ENCODE measurements at regions not wholly inside any gene's neighbourhood (a gene's known extent, or its start where the extent isn't known, plus 50 kb on each side); places are given as distances from the start of the nearest gene placed in this dataset.

- ChIA-PET POLR2A (no interaction called here), CTCF (no interaction called here)
- Mint-ChIP-seq H3K36me3 (ENCODE audit: low read depth) (no peaks in the 10 kb centered on the region), H3K4me1 (no peaks in the 10 kb centered on the region), H3K27me3 (no peaks in the 10 kb centered on the region), H3K27ac (no peak overlapping the region), H3K9me3 (no peaks in the 10 kb centered on the region), H3K4me3 (no peak overlapping the region)
- DNase-seq, result no peak
Observed at GRCh38 chr3:139870000-139870675, 64.8 kb upstream of the CLSTN2 start.

- no peak for DNase-seq
- peaks cover under 1% of the 10 kb centered on the region for H3K9me3 Mint-ChIP-seq
- H3K4me3 Mint-ChIP-seq, result no peak overlapping the region
- CTCF ChIA-PET, result no interaction called here
- H3K4me1 Mint-ChIP-seq, result no peaks in the 10 kb centered on the region
- no peaks in the 10 kb centered on the region for H3K36me3 Mint-ChIP-seq (ENCODE audit: low read depth)
- POLR2A ChIA-PET, result no interaction called here
- H3K27ac Mint-ChIP-seq, result no peak overlapping the region
- H3K27me3 Mint-ChIP-seq, result no peaks in the 10 kb centered on the region
Observed at GRCh38 chr3:139868773-139869172, 66.2 kb upstream of the CLSTN2 start.

GRCh38 chr3:139848660-139849059 is 86.3 kb upstream of the CLSTN2 start:
- DNase-seq, result no peak
- CTCF ChIA-PET, result no interaction called here
- Mint-ChIP-seq H3K9me3 (peaks cover 4% of the 10 kb centered on the region), H3K27me3 (no peaks in the 10 kb centered on the region), H3K36me3 (ENCODE audit: low read depth) (no peaks in the 10 kb centered on the region), H3K27ac (no peak overlapping the region), H3K4me3 (no peak overlapping the region), H3K4me1 (no peaks in the 10 kb centered on the region)
- POLR2A ChIA-PET, result no interaction called here

GRCh38 chr3:139846729-139847128 is 88.3 kb upstream of the CLSTN2 start:
- ChIA-PET POLR2A (no interaction called here), CTCF (no interaction called here)
- H3K27me3 Mint-ChIP-seq, result no peaks in the 10 kb centered on the region
- H3K4me1 Mint-ChIP-seq, result no peaks in the 10 kb centered on the region
- no peak overlapping the region for H3K4me3 Mint-ChIP-seq
- no peak overlapping the region for H3K27ac Mint-ChIP-seq
- no peaks in the 10 kb centered on the region for H3K36me3 Mint-ChIP-seq (ENCODE audit: low read depth)
- DNase-seq, result no peak
- no peaks in the 10 kb centered on the region for H3K9me3 Mint-ChIP-seq

- no peak for DNase-seq
- Mint-ChIP-seq H3K4me3 (no peak overlapping the region), H3K9me3 (no peaks in the 10 kb centered on the region), H3K27ac (no peak overlapping the region), H3K27me3 (no peaks in the 10 kb centered on the region), H3K4me1 (no peaks in the 10 kb centered on the region), H3K36me3 (ENCODE audit: low read depth) (no peaks in the 10 kb centered on the region)
- ChIA-PET POLR2A (no interaction called here), CTCF (no interaction called here)
Observed at GRCh38 chr3:139839659-139840058, 95.3 kb upstream of the CLSTN2 start.

GRCh38 chr3:139839014-139839413 is 96.0 kb upstream of the CLSTN2 start:
- no peak overlapping the region for H3K27ac Mint-ChIP-seq
- H3K27me3 Mint-ChIP-seq, result no peaks in the 10 kb centered on the region
- ChIA-PET CTCF (no interaction called here), POLR2A (no interaction called here)
- H3K9me3 Mint-ChIP-seq, result no peaks in the 10 kb centered on the region
- H3K4me3 Mint-ChIP-seq, result no peak overlapping the region
- DNase-seq, result no peak
- H3K36me3 Mint-ChIP-seq (ENCODE audit: low read depth), result no peaks in the 10 kb centered on the region
- H3K4me1 Mint-ChIP-seq, result no peaks in the 10 kb centered on the region

GRCh38 chr3:139838269-139838957 is 96.6 kb upstream of the CLSTN2 start:
- Mint-ChIP-seq H3K4me3 (no peak overlapping the region), H3K27ac (no peak overlapping the region), H3K9me3 (no peaks in the 10 kb centered on the region), H3K27me3 (no peaks in the 10 kb centered on the region), H3K36me3 (ENCODE audit: low read depth) (no peaks in the 10 kb centered on the region), H3K4me1 (no peaks in the 10 kb centered on the region)
- POLR2A ChIA-PET, result no interaction called here
- CTCF ChIA-PET, result interaction anchor here (0.6 kb wide), 1 partner anchor 23 kb away, joined by 3 read pairs; no protein-coding TSS in a partner anchor
- DNase-seq, result no peak

- Mint-ChIP-seq H3K27me3 (no peaks in the 10 kb centered on the region), H3K4me1 (no peaks in the 10 kb centered on the region), H3K4me3 (no peak overlapping the region), H3K36me3 (ENCODE audit: low read depth) (no peaks in the 10 kb centered on the region), H3K9me3 (no peaks in the 10 kb centered on the region), H3K27ac (no peak overlapping the region)
- ChIA-PET POLR2A (no interaction called here), CTCF (no interaction called here)
- no peak for DNase-seq
Observed at GRCh38 chr3:139836698-139837464, 98.1 kb upstream of the CLSTN2 start.

- Mint-ChIP-seq H3K27me3 (no peaks in the 10 kb centered on the region), H3K36me3 (ENCODE audit: low read depth) (no peaks in the 10 kb centered on the region), H3K27ac (no peak overlapping the region), H3K9me3 (no peaks in the 10 kb centered on the region), H3K4me3 (no peak overlapping the region), H3K4me1 (no peaks in the 10 kb centered on the region)
- POLR2A ChIA-PET, result no interaction called here
- DNase-seq, result no peak
- CTCF ChIA-PET, result no interaction called here
Observed at GRCh38 chr3:139835830-139836683, 98.9 kb upstream of the CLSTN2 start.

GRCh38 chr3:139832998-139833397 is 102.0 kb upstream of the CLSTN2 start:
- no peaks in the 10 kb centered on the region for H3K36me3 Mint-ChIP-seq (ENCODE audit: low read depth)

GRCh38 chr3:139830817-139831216 is 104.2 kb upstream of the CLSTN2 start:
- Mint-ChIP-seq H3K36me3 (ENCODE audit: low read depth) (no peaks in the 10 kb centered on the region), H3K27ac (no peak overlapping the region), H3K4me3 (no peak overlapping the region), H3K4me1 (no peaks in the 10 kb centered on the region), H3K9me3 (no peaks in the 10 kb centered on the region), H3K27me3 (no peaks in the 10 kb centered on the region)
- ChIA-PET POLR2A (no interaction called here), CTCF (interaction anchor here (0.6 kb wide), 1 partner anchor 36 kb away, joined by 3 read pairs; no protein-coding TSS in a partner anchor)
- DNase-seq, result no peak

More at GRCh38 chr3:139832998-139833397, 102.0 kb upstream of the CLSTN2 start:
- Mint-ChIP-seq H3K27ac (no peak overlapping the region), H3K4me1 (no peaks in the 10 kb centered on the region), H3K27me3 (no peaks in the 10 kb centered on the region), H3K4me3 (no peak overlapping the region), H3K9me3 (no peaks in the 10 kb centered on the region)
- ChIA-PET POLR2A (no interaction called here), CTCF (no interaction called here)
- DNase-seq, result no peak

GRCh38 chr3:139827833-139828232 is 107.2 kb upstream of the CLSTN2 start:
- Mint-ChIP-seq H3K27ac (no peak overlapping the region), H3K9me3 (peaks cover 5% of the 10 kb centered on the region), H3K36me3 (ENCODE audit: low read depth) (no peaks in the 10 kb centered on the region), H3K4me3 (no peak overlapping the region), H3K4me1 (no peaks in the 10 kb centered on the region), H3K27me3 (no peaks in the 10 kb centered on the region)
- ChIA-PET POLR2A (no interaction called here), CTCF (no interaction called here)
- DNase-seq, result no peak

GRCh38 chr3:139824864-139825263 is 110.1 kb upstream of the CLSTN2 start:
- Mint-ChIP-seq H3K4me1 (no peaks in the 10 kb centered on the region), H3K9me3 (peaks cover 7% of the 10 kb centered on the region), H3K36me3 (ENCODE audit: low read depth) (no peaks in the 10 kb centered on the region), H3K4me3 (no peak overlapping the region), H3K27ac (no peak overlapping the region), H3K27me3 (no peaks in the 10 kb centered on the region)
- no peak for DNase-seq
- POLR2A ChIA-PET, result no interaction called here
- CTCF ChIA-PET, result no interaction called here
